ENCODE measurements at regions not wholly inside any gene's neighbourhood (a gene's known extent, or its start where the extent isn't known, plus 50 kb on each side); places are given as distances from the start of the nearest gene placed in this dataset.

GRCh38 chr2:78586316-78586715 is 439.2 kb upstream of the REG3G start:
- TF ChIP-seq CTCF (conservative IDR thresholded peaks at IDR 0.05; ENCODE audit: low read length) (no peak), EZH2phosphoT487 (IDR thresholded peaks at IDR 0.05; ENCODE audit: borderline replicate concordance) (no peak)

All from Loucy (cell line).